Stomach (tissue), 4 donors: ENCODE measurements at regions not wholly inside any gene's neighbourhood (a gene's known extent, or its start where the extent isn't known, plus 50 kb on each side); places are given as distances from the start of the nearest gene placed in this dataset.

Source experiments
- CTCF ChIP-seq, 7 experiments: fragments of 450-650 bp in 4 of 7; fragments of 200-600 bp in 3 of 7; sonication (generic) in 3 of 7; IDR thresholded peaks; one replicate each; pipeline ENCODE4 v1.5.1; 2016 to 2019; ENCODE audit warnings: antibody characterized with exemption in 7 of 7, control low read depth in 2 of 7, mild to moderate bottlenecking in 1 of 7
- POLR2A ChIP-seq, 4 donors: fragments of 450-650 bp; IDR thresholded peaks; one replicate each; pipeline ENCODE4 v1.6.1; 2016; ENCODE audit warnings: antibody characterized with exemption in 4 of 4, control low read depth in 2 of 4, mild to moderate bottlenecking in 1 of 4, moderate library complexity in 1 of 4
- POLR2AphosphoS5 ChIP-seq, 3 donors: sonication (generic); formaldehyde crosslinking; IDR thresholded peaks; one replicate each; pipeline ENCODE4 v1.6.1; 2016; ENCODE audit warnings: antibody characterized with exemption in 3 of 3

- no peak for TF ChIP-seq POLR2A (IDR thresholded peaks at IDR 0.05)
- no peak for TF ChIP-seq CTCF (IDR thresholded peaks at IDR 0.05)
- no peak for TF ChIP-seq POLR2AphosphoS5 (IDR thresholded peaks at IDR 0.05)
Observed at GRCh38 chr20:10963717-10964266, 290.0 kb upstream of the JAG1 start.
